Ovary (tissue), 3 donors: ENCODE measurements at regions not wholly inside any gene's neighbourhood (a gene's known extent, or its start where the extent isn't known, plus 50 kb on each side); places are given as distances from the start of the nearest gene placed in this dataset.

Experiments
- POLR2A ChIP-seq: fragments of 450-650 bp; IDR thresholded peaks from one replicate; pipeline ENCODE4 v1.6.1; 2017; ENCODE audit warnings: antibody characterized with exemption, mild to moderate bottlenecking, moderate library complexity
- TF ChIP-seq, protein P1 (sequence below), 3 donors: fragments of 450-650 bp in 2 of 3; fragments of 200-600 bp in 1 of 3; IDR thresholded peaks; one replicate each; pipeline versions ENCODE4 v1.5.1 to v1.8.0; 2016 to 2022; ENCODE audit warnings: antibody characterized with exemption in 3 of 3, mild to moderate bottlenecking in 1 of 3
- donor health status: DM: no; HTN: no; CAD: no.

DNA sequence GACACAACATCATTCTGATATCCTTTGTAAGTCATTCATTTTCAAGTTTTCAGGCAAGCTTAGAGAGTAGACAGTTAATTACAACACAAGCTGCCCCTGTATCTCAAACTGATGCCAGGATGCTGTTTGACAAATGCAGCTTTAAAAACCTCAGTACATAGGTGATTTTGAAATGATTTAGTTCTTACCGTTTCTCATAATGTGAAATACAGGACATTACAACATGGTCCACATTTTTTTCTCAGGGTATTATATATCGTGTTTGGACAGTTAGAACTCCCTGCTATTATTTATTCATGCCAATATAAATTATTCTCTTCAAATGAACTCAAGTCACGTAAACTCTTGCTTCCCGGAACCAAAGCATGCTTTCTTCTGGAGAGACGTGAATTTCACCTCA is 1013.9 kb downstream of the EPHA3 start:
- TF ChIP-seq, protein P1, sequence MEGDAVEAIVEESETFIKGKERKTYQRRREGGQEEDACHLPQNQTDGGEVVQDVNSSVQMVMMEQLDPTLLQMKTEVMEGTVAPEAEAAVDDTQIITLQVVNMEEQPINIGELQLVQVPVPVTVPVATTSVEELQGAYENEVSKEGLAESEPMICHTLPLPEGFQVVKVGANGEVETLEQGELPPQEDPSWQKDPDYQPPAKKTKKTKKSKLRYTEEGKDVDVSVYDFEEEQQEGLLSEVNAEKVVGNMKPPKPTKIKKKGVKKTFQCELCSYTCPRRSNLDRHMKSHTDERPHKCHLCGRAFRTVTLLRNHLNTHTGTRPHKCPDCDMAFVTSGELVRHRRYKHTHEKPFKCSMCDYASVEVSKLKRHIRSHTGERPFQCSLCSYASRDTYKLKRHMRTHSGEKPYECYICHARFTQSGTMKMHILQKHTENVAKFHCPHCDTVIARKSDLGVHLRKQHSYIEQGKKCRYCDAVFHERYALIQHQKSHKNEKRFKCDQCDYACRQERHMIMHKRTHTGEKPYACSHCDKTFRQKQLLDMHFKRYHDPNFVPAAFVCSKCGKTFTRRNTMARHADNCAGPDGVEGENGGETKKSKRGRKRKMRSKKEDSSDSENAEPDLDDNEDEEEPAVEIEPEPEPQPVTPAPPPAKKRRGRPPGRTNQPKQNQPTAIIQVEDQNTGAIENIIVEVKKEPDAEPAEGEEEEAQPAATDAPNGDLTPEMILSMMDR (IDR thresholded peaks at IDR 0.05), result no peak
- no peak for TF ChIP-seq POLR2A
